ENCODE measurements at regions not wholly inside any gene's neighbourhood (a gene's known extent, or its start where the extent isn't known, plus 50 kb on each side); places are given as distances from the start of the nearest gene placed in this dataset.

DNA sequence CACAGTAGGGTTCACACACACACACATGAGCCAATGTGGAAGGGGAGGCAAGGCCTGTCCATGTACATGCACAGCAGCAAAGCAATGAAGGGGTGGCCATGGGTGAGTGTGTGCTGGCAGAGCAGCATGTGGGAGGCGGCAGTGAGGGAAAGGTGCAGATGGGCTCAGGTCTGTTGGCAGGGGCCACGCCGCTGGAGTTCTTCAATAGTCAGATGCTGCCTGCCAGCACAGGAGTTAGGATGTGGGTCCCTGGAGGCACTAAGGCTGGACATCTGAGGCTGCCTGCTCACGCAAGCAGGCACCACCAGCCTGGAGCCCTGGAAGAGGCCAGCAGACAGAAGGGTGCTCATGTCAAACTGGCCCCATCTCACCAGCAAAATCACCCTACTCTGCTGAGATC, 1304.9 kb downstream of the DSC3 start:
- Histone ChIP-seq H3K9ac (ENCODE audit: insufficient read depth, low read length) (no peak overlapping the region), H4K20me1 (ENCODE audit: control insufficient read depth, extremely low read depth, insufficient read depth, low read length) (no peaks in the 10 kb centered on the region), H3K4me3 (replicated peaks in 1 of 4; ENCODE audit: control extremely low read depth in 1 of 4, insufficient read depth in 1 of 4, low read depth in 3 of 4, low read length in 4 of 4) (no peak overlapping the region), H2AFZ (ENCODE audit: low read length) (no peak overlapping the region), H3K9me3 (ENCODE audit: control insufficient read depth, insufficient read depth, low read depth, low read length) (no peaks in the 10 kb centered on the region), H3K4me1 (ENCODE audit: control insufficient read depth, extremely low read depth, insufficient read depth, low read length) (no peaks in the 10 kb centered on the region), H3K27ac (ENCODE audit: insufficient read depth, low read length) (no peak overlapping the region), H3K27me3 (ENCODE audit: control insufficient read depth, insufficient read depth, low read length) (no peaks in the 10 kb centered on the region), H3K36me3 (ENCODE audit: control insufficient read depth, insufficient read depth, low read length) (no peaks in the 10 kb centered on the region), H3K4me2 (ENCODE audit: extremely low read depth, insufficient read depth, low read length) (no peak overlapping the region), H3K79me2 (ENCODE audit: control insufficient read depth, insufficient read depth, low read length) (no peaks in the 10 kb centered on the region)
- no peak for TF ChIP-seq EZH2 (IDR thresholded peaks at IDR 0.05; ENCODE audit: low read length, missing control alignments)
- TF ChIP-seq, protein P1, sequence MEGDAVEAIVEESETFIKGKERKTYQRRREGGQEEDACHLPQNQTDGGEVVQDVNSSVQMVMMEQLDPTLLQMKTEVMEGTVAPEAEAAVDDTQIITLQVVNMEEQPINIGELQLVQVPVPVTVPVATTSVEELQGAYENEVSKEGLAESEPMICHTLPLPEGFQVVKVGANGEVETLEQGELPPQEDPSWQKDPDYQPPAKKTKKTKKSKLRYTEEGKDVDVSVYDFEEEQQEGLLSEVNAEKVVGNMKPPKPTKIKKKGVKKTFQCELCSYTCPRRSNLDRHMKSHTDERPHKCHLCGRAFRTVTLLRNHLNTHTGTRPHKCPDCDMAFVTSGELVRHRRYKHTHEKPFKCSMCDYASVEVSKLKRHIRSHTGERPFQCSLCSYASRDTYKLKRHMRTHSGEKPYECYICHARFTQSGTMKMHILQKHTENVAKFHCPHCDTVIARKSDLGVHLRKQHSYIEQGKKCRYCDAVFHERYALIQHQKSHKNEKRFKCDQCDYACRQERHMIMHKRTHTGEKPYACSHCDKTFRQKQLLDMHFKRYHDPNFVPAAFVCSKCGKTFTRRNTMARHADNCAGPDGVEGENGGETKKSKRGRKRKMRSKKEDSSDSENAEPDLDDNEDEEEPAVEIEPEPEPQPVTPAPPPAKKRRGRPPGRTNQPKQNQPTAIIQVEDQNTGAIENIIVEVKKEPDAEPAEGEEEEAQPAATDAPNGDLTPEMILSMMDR (conservative IDR thresholded peaks at IDR 0.05 in 1 of 2, IDR thresholded peaks at IDR 0.05 in 1 of 2; ENCODE audit: low read depth in 1 of 2, low read length in 2 of 2) = no peak
- no peak for DNase-seq (ENCODE audit: low read depth in 2 of 2)

DNA sequence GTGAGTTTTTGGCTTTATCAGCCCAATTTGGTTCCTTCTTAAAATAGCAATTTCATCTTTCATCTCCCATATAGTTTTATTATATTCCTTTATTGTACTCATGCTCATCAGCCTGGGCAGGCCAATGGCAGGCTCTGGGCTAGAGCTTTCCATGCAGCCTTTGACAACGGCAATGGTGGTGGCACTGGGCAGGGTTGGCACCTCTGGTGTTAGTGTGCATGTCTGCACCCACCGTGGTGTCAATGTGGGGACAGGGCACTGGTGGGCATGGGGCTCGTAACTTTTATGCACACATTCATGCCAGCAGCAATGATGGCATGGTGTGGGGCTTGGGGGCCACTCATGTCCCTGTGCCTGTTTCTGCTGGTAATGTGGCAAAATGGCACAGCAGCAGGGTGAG, 1305.4 kb downstream of the DSC3 start:
- no peak overlapping the region for H3K9ac ChIP-seq (ENCODE audit: insufficient read depth, low read length)
- H3K36me3 ChIP-seq (ENCODE audit: control insufficient read depth, insufficient read depth, low read length) = no peaks in the 10 kb centered on the region
- H3K27ac ChIP-seq (ENCODE audit: insufficient read depth, low read length) = no peak overlapping the region
- H3K4me1 ChIP-seq (ENCODE audit: control insufficient read depth, extremely low read depth, insufficient read depth, low read length) = no peaks in the 10 kb centered on the region
- no peak overlapping the region for H3K4me3 ChIP-seq (replicated peaks in 1 of 4; ENCODE audit: control extremely low read depth in 1 of 4, insufficient read depth in 1 of 4, low read depth in 3 of 4, low read length in 4 of 4)
- no peak for DNase-seq (ENCODE audit: low read depth in 2 of 2)
- H3K27me3 ChIP-seq (ENCODE audit: control insufficient read depth, insufficient read depth, low read length) = no peaks in the 10 kb centered on the region
- H3K9me3 ChIP-seq (ENCODE audit: control insufficient read depth, insufficient read depth, low read depth, low read length) = no peaks in the 10 kb centered on the region
- H2AFZ ChIP-seq (ENCODE audit: low read length) = no peak overlapping the region
- H4K20me1 ChIP-seq (ENCODE audit: control insufficient read depth, extremely low read depth, insufficient read depth, low read length) = no peaks in the 10 kb centered on the region
- TF ChIP-seq, protein P1 (conservative IDR thresholded peaks at IDR 0.05 in 1 of 2, IDR thresholded peaks at IDR 0.05 in 1 of 2; ENCODE audit: low read depth in 1 of 2, low read length in 2 of 2) = no peak
- no peak for TF ChIP-seq EZH2 (IDR thresholded peaks at IDR 0.05; ENCODE audit: low read length, missing control alignments)
- no peaks in the 10 kb centered on the region for H3K79me2 ChIP-seq (ENCODE audit: control insufficient read depth, insufficient read depth, low read length)
- no peak overlapping the region for H3K4me2 ChIP-seq (ENCODE audit: extremely low read depth, insufficient read depth, low read length)

DNA sequence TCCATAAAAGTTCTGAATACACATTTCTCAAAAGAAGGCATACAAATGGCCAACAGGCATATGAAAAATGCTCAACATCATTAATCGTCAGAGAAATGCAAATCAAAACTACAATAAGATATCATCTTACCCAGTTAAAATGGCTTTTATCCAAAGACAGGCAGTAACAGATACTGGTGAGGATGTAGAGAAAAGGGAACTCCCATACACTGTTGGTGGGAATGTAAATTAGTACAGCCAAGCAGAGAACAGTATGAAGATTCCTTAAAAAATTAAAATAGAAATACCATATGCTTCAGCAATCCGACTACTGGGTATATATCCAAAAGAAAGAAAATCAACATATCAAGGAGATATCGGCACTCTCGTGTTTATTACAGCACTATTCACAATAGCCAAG, 1312.5 kb downstream of the DSC3 start:
- Histone ChIP-seq H3K79me2 (ENCODE audit: control insufficient read depth, insufficient read depth, low read length) (no peaks in the 10 kb centered on the region), H3K9me3 (ENCODE audit: control insufficient read depth, insufficient read depth, low read depth, low read length) (no peaks in the 10 kb centered on the region), H3K4me2 (ENCODE audit: extremely low read depth, insufficient read depth, low read length) (no peak overlapping the region), H2AFZ (ENCODE audit: low read length) (no peak overlapping the region), H4K20me1 (ENCODE audit: control insufficient read depth, extremely low read depth, insufficient read depth, low read length) (no peaks in the 10 kb centered on the region), H3K27ac (ENCODE audit: insufficient read depth, low read length) (no peak overlapping the region), H3K9ac (ENCODE audit: insufficient read depth, low read length) (no peak overlapping the region), H3K36me3 (ENCODE audit: control insufficient read depth, insufficient read depth, low read length) (no peaks in the 10 kb centered on the region), H3K27me3 (ENCODE audit: control insufficient read depth, insufficient read depth, low read length) (no peaks in the 10 kb centered on the region), H3K4me3 (replicated peaks in 1 of 4; ENCODE audit: control extremely low read depth in 1 of 4, insufficient read depth in 1 of 4, low read depth in 3 of 4, low read length in 4 of 4) (no peak overlapping the region), H3K4me1 (ENCODE audit: control insufficient read depth, extremely low read depth, insufficient read depth, low read length) (no peaks in the 10 kb centered on the region)
- DNase-seq (ENCODE audit: low read depth in 2 of 2) = no peak
- TF ChIP-seq, protein P1 (conservative IDR thresholded peaks at IDR 0.05 in 1 of 2, IDR thresholded peaks at IDR 0.05 in 1 of 2; ENCODE audit: low read depth in 1 of 2, low read length in 2 of 2) = no peak
- TF ChIP-seq EZH2 (IDR thresholded peaks at IDR 0.05; ENCODE audit: low read length, missing control alignments) = no peak

All from fibroblast of lung (primary cell).